SU-DHL-6 (cell line): ENCODE measurements at regions not wholly inside any gene's neighbourhood (a gene's known extent, or its start where the extent isn't known, plus 50 kb on each side); places are given as distances from the start of the nearest gene placed in this dataset.

Experiments
- CTCF ChIP-seq: fragments of 200-600 bp; sonication (generic); IDR thresholded peaks from one replicate; pipeline ENCODE4 v1.5.1; 2017; ENCODE audit warnings: antibody characterized with exemption, mild to moderate bottlenecking, low read length, moderate library complexity; ENCODE audit not compliant: insufficient read depth, poor library complexity, severe bottlenecking
- EZH2phosphoT487 ChIP-seq: fragments of 200-600 bp; sonication (generic), shearing (Covaris generic); conservative IDR thresholded peaks from 2 replicates; pipeline ENCODE4 v1.6.1; 2018; ENCODE audit warnings: mild to moderate bottlenecking, antibody characterized with exemption, low read length, moderate library complexity, mixed read lengths

GRCh38 chr12:5247144-5247543 is 184.8 kb upstream of the NTF3 start:
- TF ChIP-seq CTCF (no peak), EZH2phosphoT487 (no peak)
